Bronchial epithelial cell (primary cell): ENCODE measurements at regions not wholly inside any gene's neighbourhood (a gene's known extent, or its start where the extent isn't known, plus 50 kb on each side); places are given as distances from the start of the nearest gene placed in this dataset.
A peak's percentile ranks its signal among the peaks of the same experiment; 100 is the strongest.

Experiments
- DNase-seq: peaks from one replicate; pipeline ENCODE4 v3.0.0-alpha.2; 2010; ENCODE audit warnings: low read depth
- FAIRE-seq: peaks from 2 replicates; lab custom pipeline; 2011; peaks lifted over from hg19 to GRCh38; lab: Jason Lieb, UNC
- H3K27me3 ChIP-seq: 2 replicates; pipeline ENCODE4 v1.5.1; 2011; ENCODE audit warnings: low read length; ENCODE audit not compliant: control insufficient read depth, insufficient read depth
- H3K36me3 ChIP-seq: 2 replicates; pipeline ENCODE4 v1.5.1; 2011; ENCODE audit warnings: low read length; ENCODE audit not compliant: control insufficient read depth, insufficient read depth
- H3K4me3 ChIP-seq: 2 replicates; pipeline ENCODE4 v1.5.1; 2011; ENCODE audit warnings: mild to moderate bottlenecking, low read depth, low read length, control low read depth
- TF ChIP-seq, protein P1 (sequence below): IDR thresholded peaks from 2 replicates; pipeline ENCODE4 v1.5.1; 2011; ENCODE audit warnings: mild to moderate bottlenecking, moderate library complexity, low read length, control low read depth, inconsistent platforms; ENCODE audit not compliant: insufficient read depth, severe bottlenecking

GRCh38 chr7:81616951-81617350 is 152.9 kb downstream of the HGF start:
- TF ChIP-seq, protein P1, sequence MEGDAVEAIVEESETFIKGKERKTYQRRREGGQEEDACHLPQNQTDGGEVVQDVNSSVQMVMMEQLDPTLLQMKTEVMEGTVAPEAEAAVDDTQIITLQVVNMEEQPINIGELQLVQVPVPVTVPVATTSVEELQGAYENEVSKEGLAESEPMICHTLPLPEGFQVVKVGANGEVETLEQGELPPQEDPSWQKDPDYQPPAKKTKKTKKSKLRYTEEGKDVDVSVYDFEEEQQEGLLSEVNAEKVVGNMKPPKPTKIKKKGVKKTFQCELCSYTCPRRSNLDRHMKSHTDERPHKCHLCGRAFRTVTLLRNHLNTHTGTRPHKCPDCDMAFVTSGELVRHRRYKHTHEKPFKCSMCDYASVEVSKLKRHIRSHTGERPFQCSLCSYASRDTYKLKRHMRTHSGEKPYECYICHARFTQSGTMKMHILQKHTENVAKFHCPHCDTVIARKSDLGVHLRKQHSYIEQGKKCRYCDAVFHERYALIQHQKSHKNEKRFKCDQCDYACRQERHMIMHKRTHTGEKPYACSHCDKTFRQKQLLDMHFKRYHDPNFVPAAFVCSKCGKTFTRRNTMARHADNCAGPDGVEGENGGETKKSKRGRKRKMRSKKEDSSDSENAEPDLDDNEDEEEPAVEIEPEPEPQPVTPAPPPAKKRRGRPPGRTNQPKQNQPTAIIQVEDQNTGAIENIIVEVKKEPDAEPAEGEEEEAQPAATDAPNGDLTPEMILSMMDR, result no peak
- Histone ChIP-seq H3K36me3 (no peaks in the 10 kb centered on the region), H3K4me3 (no peak overlapping the region), H3K27me3 (no peaks in the 10 kb centered on the region)
- no peak for FAIRE-seq
- peak; percentile 67 for DNase-seq

GRCh38 chr7:81611805-81612204 is 158.0 kb downstream of the HGF start:
- H3K27me3 ChIP-seq, result no peaks in the 10 kb centered on the region
- no peaks in the 10 kb centered on the region for H3K36me3 ChIP-seq
- DNase-seq (no peak), FAIRE-seq (no peak)
- TF ChIP-seq, protein P1, result no peak
- H3K4me3 ChIP-seq, result no peak overlapping the region

GRCh38 chr7:81611040-81611439 is 158.8 kb downstream of the HGF start:
- no peak overlapping the region for H3K4me3 ChIP-seq
- no peak for FAIRE-seq
- H3K27me3 ChIP-seq, result no peaks in the 10 kb centered on the region
- no peak for DNase-seq
- no peaks in the 10 kb centered on the region for H3K36me3 ChIP-seq
- TF ChIP-seq, protein P1, result no peak

DNA sequence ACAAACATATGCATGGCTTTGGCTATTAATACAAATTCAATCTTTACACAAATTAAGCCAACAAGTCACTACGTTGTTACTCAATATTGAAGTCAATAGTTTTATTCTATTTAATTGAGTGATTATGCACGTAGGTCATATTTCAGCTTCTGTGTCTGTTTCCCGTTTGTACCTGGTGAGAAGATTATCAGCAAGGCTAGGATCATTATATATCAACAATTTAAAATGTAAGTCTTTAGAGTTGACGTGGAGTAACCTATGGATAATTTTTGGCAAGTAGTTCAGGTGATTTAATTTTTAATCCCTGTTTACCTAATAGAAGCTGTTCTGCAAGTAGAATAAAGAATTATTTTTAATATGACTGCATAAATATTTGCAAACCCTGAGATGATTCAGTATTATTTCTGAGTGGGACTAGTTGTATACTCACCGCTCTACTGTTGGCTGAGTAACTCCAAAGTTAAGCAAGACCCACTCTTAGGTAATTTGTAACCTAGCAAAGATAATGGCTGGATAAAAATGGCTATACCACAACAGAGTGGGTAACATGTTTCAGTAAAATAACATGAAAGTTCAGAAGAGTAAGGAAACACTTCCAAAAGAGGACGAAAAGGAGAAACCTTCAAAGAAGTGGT is 161.0 kb downstream of the HGF start:
- DNase-seq (peak; percentile 88), FAIRE-seq (no peak)
- no peaks in the 10 kb centered on the region for H3K27me3 ChIP-seq
- no peaks in the 10 kb centered on the region for H3K36me3 ChIP-seq
- no peak overlapping the region for H3K4me3 ChIP-seq
- TF ChIP-seq, protein P1, result no peak

DNA sequence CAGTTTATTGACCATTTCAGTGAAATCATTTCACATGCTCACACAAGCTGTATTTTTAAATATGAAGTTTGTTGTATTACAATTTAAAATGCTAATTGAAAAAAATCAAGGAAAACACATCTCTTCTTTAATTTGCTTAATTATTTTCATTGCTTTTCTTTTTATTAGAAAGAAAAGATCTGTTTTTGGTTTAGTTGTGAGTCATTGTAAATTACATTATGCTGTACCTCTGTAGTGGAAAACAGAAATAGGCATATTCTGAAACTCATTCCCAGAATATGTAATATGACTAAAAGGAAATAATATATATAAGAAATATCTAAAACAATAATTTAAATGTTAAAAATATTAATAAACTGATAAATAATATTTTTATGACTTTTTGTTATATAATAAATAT is 161.9 kb downstream of the HGF start:
- DNase-seq, result no peak

More for the DNA sequence above, 161.9 kb downstream of the HGF start:
- TF ChIP-seq, protein P1, result no peak
- FAIRE-seq, result no peak
- Histone ChIP-seq H3K27me3 (no peaks in the 10 kb centered on the region), H3K4me3 (no peak overlapping the region), H3K36me3 (no peaks in the 10 kb centered on the region)
